ENCODE measurements at regions not wholly inside any gene's neighbourhood (a gene's known extent, or its start where the extent isn't known, plus 50 kb on each side); places are given as distances from the start of the nearest gene placed in this dataset.

- TF ChIP-seq ZNF384 (IDR thresholded peaks at IDR 0.05; ENCODE audit: borderline replicate concordance, low read depth, low read length) (no peak), IKZF2 (IDR thresholded peaks at IDR 0.05) (no peak), MYC (IDR thresholded peaks at IDR 0.05; ENCODE audit: insufficient read depth, insufficient read length, insufficient replicate concordance, low read length, severe bottlenecking) (no peak), FOXM1 (IDR thresholded peaks at IDR 0.05; ENCODE audit: low read depth, low read length) (no peak), SREBF2 (IDR thresholded peaks at IDR 0.05; ENCODE audit: low read length) (no peak)
- TF ChIP-seq, protein P1, sequence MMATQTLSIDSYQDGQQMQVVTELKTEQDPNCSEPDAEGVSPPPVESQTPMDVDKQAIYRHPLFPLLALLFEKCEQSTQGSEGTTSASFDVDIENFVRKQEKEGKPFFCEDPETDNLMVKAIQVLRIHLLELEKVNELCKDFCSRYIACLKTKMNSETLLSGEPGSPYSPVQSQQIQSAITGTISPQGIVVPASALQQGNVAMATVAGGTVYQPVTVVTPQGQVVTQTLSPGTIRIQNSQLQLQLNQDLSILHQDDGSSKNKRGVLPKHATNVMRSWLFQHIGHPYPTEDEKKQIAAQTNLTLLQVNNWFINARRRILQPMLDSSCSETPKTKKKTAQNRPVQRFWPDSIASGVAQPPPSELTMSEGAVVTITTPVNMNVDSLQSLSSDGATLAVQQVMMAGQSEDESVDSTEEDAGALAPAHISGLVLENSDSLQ (IDR thresholded peaks at IDR 0.05): no peak
Observed at GRCh38 chr7:46723742-46724141, 802.7 kb upstream of the IGFBP3 start (continued).

GRCh38 chr7:46723003-46723402, 801.9 kb upstream of the IGFBP3 start:
- SMC1A ChIA-PET (ENCODE audit: uncharacterized antibody, unreplicated experiment): interaction anchor here (1.3 to 1.5 kb wide), 2 partner anchors 13 to 36 kb away, joined by 3 read pairs; no protein-coding TSS in a partner anchor
- Histone ChIP-seq H3K79me2 (ENCODE audit: control insufficient read depth, insufficient read depth, low read length) (no peaks in the 10 kb centered on the region), H3K4me2 (ENCODE audit: control insufficient read depth, insufficient read depth) (no peak overlapping the region), H3K36me3 (ENCODE audit: control insufficient read depth in 2 of 2, insufficient read depth in 2 of 2, low read length in 1 of 2) (no peaks in the 10 kb centered on the region), H3K9ac (ENCODE audit: control insufficient read depth, insufficient read depth, low read length) (no peak overlapping the region), H3K4me1 (ENCODE audit: control insufficient read depth, insufficient read depth, low read length) (no peaks in the 10 kb centered on the region), H3K27ac (ENCODE audit: control insufficient read depth, insufficient read depth) (no peak overlapping the region), H3K9me3 (replicated peaks; ENCODE audit: control insufficient read depth, insufficient read depth, low read length) (no peaks in the 10 kb centered on the region), H3K4me3 (no peak overlapping the region), H2AFZ (ENCODE audit: control insufficient read depth, low read depth, low read length) (no peak overlapping the region), H4K20me1 (ENCODE audit: control insufficient read depth, insufficient read depth) (no peaks in the 10 kb centered on the region), H3K27me3 (replicated peaks in 1 of 2; ENCODE audit: control insufficient read depth in 2 of 2, insufficient read depth in 2 of 2, low read length in 1 of 2) (no peaks in the 10 kb centered on the region)
- CTCF ChIA-PET: interaction anchor here (1.2 to 1.7 kb wide), 2 partner anchors 11 to 20 kb away, joined by 3 to 4 read pairs; no protein-coding TSS in a partner anchor
- 50% methylated on average over 7 of the region's 7 CpGs for WGBS (ENCODE audit: insufficient coverage, insufficient replicate concordance, low lambda C conversion rate, missing lambda C conversion rate)
- DNase-seq (ENCODE audit: low read depth, low spot score) (no peak), FAIRE-seq (no peak), ATAC-seq (no peak)
- POLR2A ChIA-PET: interaction anchor here (1.4 kb wide), 1 partner anchor 14 kb away, joined by 3 read pairs; no protein-coding TSS in a partner anchor
- RAD21 ChIA-PET (ENCODE audit: unreplicated experiment): interaction anchor here (1.1 to 1.5 kb wide), 2 partner anchors 9 to 392 kb away, joined by 3 read pairs; no protein-coding TSS in a partner anchor
- no TSS peak for BruUV-seq (replicated peaks)
- in situ Hi-C loops (cut with MboI) (no loop called here), intact Hi-C loops (cut with micrococcal nuclease; ENCODE audit: unreplicated experiment) (no loop called here)
- TF ChIP-seq E2F4 (IDR thresholded peaks at IDR 0.05; ENCODE audit: low read depth, low read length) (no peak), POLR2AphosphoS2 (IDR thresholded peaks at IDR 0.05; ENCODE audit: low read depth, low read length) (no peak), BRCA1 (IDR thresholded peaks at IDR 0.05; ENCODE audit: low read depth, low read length) (no peak), SMC3 (IDR thresholded peaks at IDR 0.05; ENCODE audit: borderline replicate concordance, low read length) (no peak), CREM (IDR thresholded peaks at IDR 0.05; ENCODE audit: low read depth) (no peak), HDGF (IDR thresholded peaks at IDR 0.05) (no peak), ZBTB4 (CRISPR knock-in tag; IDR thresholded peaks at IDR 0.05) (no peak), POU2F2 (IDR thresholded peaks at IDR 0.05; ENCODE audit: borderline replicate concordance, low read depth, low read length) (no peak)
- TF ChIP-seq, protein P2, sequence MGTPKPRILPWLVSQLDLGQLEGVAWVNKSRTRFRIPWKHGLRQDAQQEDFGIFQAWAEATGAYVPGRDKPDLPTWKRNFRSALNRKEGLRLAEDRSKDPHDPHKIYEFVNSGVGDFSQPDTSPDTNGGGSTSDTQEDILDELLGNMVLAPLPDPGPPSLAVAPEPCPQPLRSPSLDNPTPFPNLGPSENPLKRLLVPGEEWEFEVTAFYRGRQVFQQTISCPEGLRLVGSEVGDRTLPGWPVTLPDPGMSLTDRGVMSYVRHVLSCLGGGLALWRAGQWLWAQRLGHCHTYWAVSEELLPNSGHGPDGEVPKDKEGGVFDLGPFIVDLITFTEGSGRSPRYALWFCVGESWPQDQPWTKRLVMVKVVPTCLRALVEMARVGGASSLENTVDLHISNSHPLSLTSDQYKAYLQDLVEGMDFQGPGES (IDR thresholded peaks at IDR 0.05): no peak
- TF ChIP-seq, protein P3, sequence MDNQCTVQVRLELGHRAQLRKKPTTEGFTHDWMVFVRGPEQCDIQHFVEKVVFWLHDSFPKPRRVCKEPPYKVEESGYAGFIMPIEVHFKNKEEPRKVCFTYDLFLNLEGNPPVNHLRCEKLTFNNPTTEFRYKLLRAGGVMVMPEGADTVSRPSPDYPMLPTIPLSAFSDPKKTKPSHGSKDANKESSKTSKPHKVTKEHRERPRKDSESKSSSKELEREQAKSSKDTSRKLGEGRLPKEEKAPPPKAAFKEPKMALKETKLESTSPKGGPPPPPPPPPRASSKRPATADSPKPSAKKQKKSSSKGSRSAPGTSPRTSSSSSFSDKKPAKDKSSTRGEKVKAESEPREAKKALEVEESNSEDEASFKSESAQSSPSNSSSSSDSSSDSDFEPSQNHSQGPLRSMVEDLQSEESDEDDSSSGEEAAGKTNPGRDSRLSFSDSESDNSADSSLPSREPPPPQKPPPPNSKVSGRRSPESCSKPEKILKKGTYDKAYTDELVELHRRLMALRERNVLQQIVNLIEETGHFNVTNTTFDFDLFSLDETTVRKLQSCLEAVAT (IDR thresholded peaks at IDR 0.05): no peak
